Lower leg skin (tissue), 4 donors: ENCODE measurements at regions not wholly inside any gene's neighbourhood (a gene's known extent, or its start where the extent isn't known, plus 50 kb on each side); places are given as distances from the start of the nearest gene placed in this dataset.
"Not testable (repeated sequence)": the region's sequence is repeated elsewhere in the genome, so short reads cannot be mapped to it uniquely, and the experiment has no call there.

Experiments
- DNase-seq, 2 donors: peaks; one replicate each; pipeline ENCODE4 v3.0.0-alpha.2; 2019; ENCODE audit warnings: low spot score in 2 of 2
- H3K4me3 ChIP-seq: fragments of 200-600 bp; sonication (generic); 2 replicates; pipeline ENCODE4 v1.5.1; 2017; ENCODE audit warnings: mild to moderate bottlenecking, low read depth; ENCODE audit not compliant: poor library complexity, severe bottlenecking
- CTCF ChIP-seq, 3 donors: fragments of 450-650 bp; IDR thresholded peaks; one replicate each; pipeline ENCODE4 v1.5.1; 2016; ENCODE audit warnings: antibody characterized with exemption in 3 of 3, mild to moderate bottlenecking in 3 of 3, moderate library complexity in 2 of 3
- POLR2A ChIP-seq, 2 donors: fragments of 450-650 bp; IDR thresholded peaks; one replicate each; pipeline ENCODE4 v1.6.1; 2016 to 2017; ENCODE audit warnings: antibody characterized with exemption in 2 of 2, mild to moderate bottlenecking in 1 of 2, moderate library complexity in 1 of 2
- WGBS, 2 donors: methylation state at CpG; one replicate each; pipeline ENCODE4 v1.1.5; 2018; 5-methylcytosine and 5-hydroxymethylcytosine counted together
- intact Hi-C: fragments of 100-400 bp; cut with DNase I; formaldehyde crosslinking; loops from one replicate; pipeline ENCODE4 v1.15.0; 2023; ENCODE audit warnings: low total_unique reads

GRCh38 chr17:20873688-20874328 lies 169.0 kb downstream of the USP22 start:
- intact Hi-C loops, H3K4me3 ChIP-seq, DNase-seq: not testable (repeated sequence)
- WGBS, 2 donors: 76 to 79% methylated on average over 5 of the region's 5 CpGs

DNA sequence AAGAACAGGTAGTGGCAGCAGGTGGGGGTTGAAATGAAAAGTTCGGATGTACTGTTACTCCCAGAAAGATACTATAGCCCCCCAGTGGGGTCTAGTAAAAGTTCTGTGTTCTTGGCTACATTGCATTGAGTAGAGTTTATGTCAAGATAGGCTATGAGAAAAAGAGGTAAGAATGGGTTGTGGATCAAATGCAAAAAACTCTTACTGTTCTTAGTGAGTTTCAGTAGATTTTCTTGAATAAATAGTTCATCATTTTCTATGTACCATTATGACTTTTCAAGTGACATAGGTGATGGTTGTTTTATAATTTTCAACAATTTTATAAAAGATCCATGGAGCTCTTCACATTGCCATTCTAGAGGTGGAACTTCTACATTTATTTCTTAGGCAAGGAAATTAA lies 165.4 kb downstream of the USP22 start:
- intact Hi-C loops, DNase-seq, H3K4me3 ChIP-seq: not testable (repeated sequence)
- WGBS, 2 donors: 82 to 97% methylated on average over 1 of the region's 1 CpG

- TF ChIP-seq POLR2A (IDR thresholded peaks at IDR 0.05) (no peak), CTCF (IDR thresholded peaks at IDR 0.05) (no peak)
- H3K4me3 ChIP-seq: no peak overlapping the region
- no peak for DNase-seq
- intact Hi-C loops: no loop called here
- WGBS, 2 donors: 65 to 73% methylated on average over 2 of the region's 2 CpGs
Measured at GRCh38 chr17:20890338-20890737, 152.5 kb downstream of the USP22 start.

- 90 to 93% methylated on average over 16 to 18 of the region's 18 CpGs for WGBS, 2 donors
- DNase-seq, intact Hi-C loops, H3K4me3 ChIP-seq: not testable (repeated sequence)
Measured at GRCh38 chr17:20895426-20895825, 147.4 kb downstream of the USP22 start.

GRCh38 chr17:20896153-20896649 lies 146.6 kb downstream of the USP22 start:
- DNase-seq: no peak
- intact Hi-C loops: no loop called here
- 76 to 87% methylated on average over 15 to 16 of the region's 30 CpGs for whole genome bisulfite sequencing, 2 donors
- no peak overlapping the region for H3K4me3 ChIP-seq
- no peak for TF ChIP-seq POLR2A (IDR thresholded peaks at IDR 0.05)
- no peak for TF ChIP-seq CTCF (IDR thresholded peaks at IDR 0.05)

DNA sequence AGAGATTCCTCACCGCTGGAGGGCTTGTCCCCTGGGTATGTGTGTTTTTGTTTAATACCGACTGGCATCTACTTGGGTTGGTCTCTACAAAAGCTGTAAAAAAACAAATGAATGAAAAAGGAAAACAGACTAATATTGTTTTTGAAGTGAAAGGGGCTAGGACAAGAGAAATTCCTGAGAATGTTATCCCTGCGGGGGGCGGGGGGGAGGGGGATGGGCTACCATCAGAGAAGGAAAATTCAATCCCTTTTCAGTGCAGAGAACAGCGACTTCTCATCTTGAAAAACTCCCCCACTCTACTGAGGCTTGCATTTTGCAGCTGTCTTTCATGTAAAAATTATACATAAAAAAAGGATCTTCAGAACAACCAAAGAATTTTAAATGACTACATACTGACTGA lies 144.1 kb downstream of the USP22 start:
- DNase-seq, H3K4me3 ChIP-seq, intact Hi-C loops: not testable (repeated sequence)
- WGBS, 2 donors: 59 to 72% methylated on average over 5 of the region's 5 CpGs

DNA sequence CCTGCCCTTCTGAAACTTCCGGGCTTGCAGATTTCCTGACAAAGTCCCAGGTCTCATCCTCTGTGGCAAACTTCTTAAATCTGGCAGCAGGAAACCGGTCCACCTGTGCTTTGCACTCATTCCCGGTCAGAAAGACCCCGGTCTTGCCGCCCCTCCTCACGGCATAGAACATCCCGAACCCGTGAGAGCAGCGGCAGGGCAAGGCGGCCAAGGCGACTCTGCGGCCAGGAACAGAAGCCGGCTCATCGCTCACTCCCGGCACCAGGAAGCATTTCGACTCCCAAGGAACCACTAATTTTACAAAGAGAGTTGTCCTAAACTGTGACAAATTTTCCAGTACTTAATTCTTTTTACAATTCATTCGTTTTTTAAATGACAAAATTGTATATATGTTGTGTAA lies 140.3 kb downstream of the USP22 start:
- WGBS, 2 donors: 57 to 58% methylated on average over 17 of the region's 17 CpGs
- not testable (repeated sequence) for H3K4me3 ChIP-seq, DNase-seq
- intact Hi-C loops: loop anchor here (5.0 kb wide), 1 partner anchor 1060 kb away; no protein-coding TSS in a partner anchor

DNA sequence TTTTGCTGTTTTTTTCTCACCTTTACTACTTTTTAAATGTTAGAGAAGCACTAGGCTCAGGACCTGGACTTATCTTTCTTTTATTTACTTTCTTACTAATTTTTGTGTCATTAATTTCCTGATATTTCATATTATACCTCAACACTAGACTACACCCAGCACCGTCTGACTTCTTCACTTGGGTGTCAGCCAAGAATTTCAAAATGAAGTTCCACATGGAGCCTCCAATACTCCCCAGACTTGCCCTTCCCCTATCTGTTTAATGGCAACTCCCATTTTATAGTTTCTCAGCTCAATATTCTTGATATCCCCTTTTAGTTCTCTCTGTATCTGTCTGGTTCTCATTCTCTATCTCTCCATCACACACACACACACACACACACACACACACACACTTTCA lies 139.3 kb downstream of the USP22 start:
- H3K4me3 ChIP-seq, DNase-seq: not testable (repeated sequence)
- 4 to 12% methylated on average over 1 of the region's 1 CpG for WGBS, 2 donors
- intact Hi-C loops: loop anchor here (5.0 kb wide), 1 partner anchor 1061 kb away; no protein-coding TSS in a partner anchor
